ENCODE measurements at regions not wholly inside any gene's neighbourhood (a gene's known extent, or its start where the extent isn't known, plus 50 kb on each side); places are given as distances from the start of the nearest gene placed in this dataset.

DNA sequence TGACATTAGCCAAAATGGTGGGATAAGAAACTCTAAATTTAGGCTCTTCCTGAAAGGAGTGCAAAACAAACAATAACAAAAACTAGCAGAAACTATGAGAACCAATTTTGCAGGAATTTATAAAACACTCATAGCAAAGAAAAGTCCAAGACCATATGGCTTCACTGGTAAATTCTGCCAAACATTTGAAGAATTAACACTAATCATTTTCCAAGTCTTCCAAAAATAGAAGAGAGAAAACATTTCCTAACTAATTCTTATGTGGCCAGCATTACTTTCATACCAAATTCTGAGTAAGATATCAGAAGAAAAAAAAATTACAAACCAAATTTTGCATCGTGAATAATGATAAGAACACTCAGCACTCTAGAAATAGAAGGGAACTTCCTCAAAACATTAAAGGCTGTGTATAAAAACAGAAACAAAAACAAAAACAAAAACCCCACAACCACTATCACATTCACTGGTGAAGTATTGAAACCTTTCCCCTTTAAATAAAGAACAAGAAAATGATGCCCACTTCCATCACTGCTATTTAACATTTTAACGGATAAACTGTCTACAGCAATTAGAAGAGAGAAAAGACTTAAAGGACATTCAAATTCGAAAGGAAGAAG lies 524.3 kb upstream of the GALNTL6 start:
- TF ChIP-seq GATA3 (IDR thresholded peaks at IDR 0.05; ENCODE audit: low read depth, low read length) (no peak), GATA2 (IDR thresholded peaks at IDR 0.05; ENCODE audit: low read depth, low read length) (no peak)

All from SH-SY5Y (cell line).